GM12878 (cell line): ENCODE measurements at regions not wholly inside any gene's neighbourhood (a gene's known extent, or its start where the extent isn't known, plus 50 kb on each side); places are given as distances from the start of the nearest gene placed in this dataset.
"Not testable (repeated sequence)": the region's sequence is repeated elsewhere in the genome, so short reads cannot be mapped to it uniquely, and the experiment has no call there.

ENCODE experiments used
- ATAC-seq: fragments of 200-7000 bp; cut with Tn5 transposase; 3 replicates; pipeline ENCODE4 v1.9.1; 2020; ENCODE audit warnings: mild to moderate bottlenecking, moderate library complexity
- BruUV-seq: library from RNA; stranded (reverse); fragments of 400-500 nt; replicated peaks from 2 replicates; lab custom pipeline; 2021; lab: Mats Ljungman, UMichigan
- CTCF ChIA-PET: fragments of 300-600 bp; sonication (Branson Sonifier 250); formaldehyde crosslinking; extraction: SDS; loops from one replicate; lab custom pipeline; 2021; ENCODE audit warnings: inconsistent platforms; lab: Yijun Ruan, JAX
- POLR2A ChIA-PET: fragments of 350-600 bp; formaldehyde crosslinking; extraction: SDS; loops from one replicate; lab custom pipeline; 2021; ENCODE audit warnings: inconsistent platforms; lab: Charles Lee
- RAD21 ChIA-PET: fragments of 300-600 bp; sonication (Branson Sonifier 250); formaldehyde crosslinking; loops from one replicate; lab custom pipeline; 2023; ENCODE audit warnings: antibody characterized with exemption; ENCODE audit not compliant: unreplicated experiment; lab: Charles Lee
- SMC1A ChIA-PET: fragments of 300-600 bp; sonication (Branson Sonifier 250); formaldehyde crosslinking; loops from one replicate; lab custom pipeline; 2023; ENCODE audit not compliant: unreplicated experiment, uncharacterized antibody; lab: Charles Lee
- DNase-seq: peaks from one replicate; pipeline ENCODE4 v3.0.0-alpha.2; 2011; ENCODE audit warnings: low read depth, low spot score
- FAIRE-seq: peaks from 3 replicates; lab custom pipeline; 2011; peaks lifted over from hg19 to GRCh38; lab: Jason Lieb, UNC
- H2AFZ ChIP-seq: 2 replicates; pipeline ENCODE4 v1.6.0; 2011; ENCODE audit warnings: low read depth, low read length, control low read depth; ENCODE audit not compliant: control insufficient read depth
- H3K27ac ChIP-seq: 2 replicates; pipeline ENCODE4 v1.5.1; 2011; ENCODE audit warnings: control low read depth; ENCODE audit not compliant: control insufficient read depth, insufficient read depth
- H3K27me3 ChIP-seq, 2 experiments: replicated peaks in 1 of 2; 2 replicates each; pipeline versions ENCODE4 v1.6.0 to v1.6.1; 2011; ENCODE audit warnings: low read length in 1 of 2; ENCODE audit not compliant: control insufficient read depth in 2 of 2, insufficient read depth in 2 of 2
- H3K36me3 ChIP-seq, 2 experiments: 2 replicates each; pipeline ENCODE4 v1.5.1; 2011; ENCODE audit warnings: low read length in 1 of 2; ENCODE audit not compliant: control insufficient read depth in 2 of 2, insufficient read depth in 2 of 2
- H3K4me1 ChIP-seq: 2 replicates; pipeline ENCODE4 v1.6.1; 2011; ENCODE audit warnings: mild to moderate bottlenecking, low read length, moderate library complexity, mixed read lengths; ENCODE audit not compliant: control insufficient read depth, insufficient read depth
- H3K4me2 ChIP-seq: 2 replicates; pipeline ENCODE4 v1.6.0; 2011; ENCODE audit warnings: control low read depth; ENCODE audit not compliant: control insufficient read depth, insufficient read depth
- H3K4me3 ChIP-seq: fragments of 200-600 bp; sonication (generic); 2 replicates; pipeline ENCODE4 v1.5.1; 2016
- H3K79me2 ChIP-seq: 2 replicates; pipeline ENCODE4 v1.6.0; 2011; ENCODE audit warnings: low read length; ENCODE audit not compliant: control insufficient read depth, insufficient read depth
- H3K9ac ChIP-seq: 2 replicates; pipeline ENCODE4 v1.8.0; 2011; ENCODE audit warnings: low read length, control low read depth, mixed read lengths; ENCODE audit not compliant: control insufficient read depth, insufficient read depth
- H3K9me3 ChIP-seq: replicated peaks from 3 replicates; pipeline ENCODE4 v1.5.1; 2011; ENCODE audit warnings: mild to moderate bottlenecking, low read length; ENCODE audit not compliant: control insufficient read depth, insufficient read depth
- H4K20me1 ChIP-seq: 2 replicates; pipeline ENCODE4 v1.6.0; 2011; ENCODE audit not compliant: control insufficient read depth, insufficient read depth
- CBX3 ChIP-seq: fragments of 200-600 bp; sonication (generic); IDR thresholded peaks from 2 replicates; pipeline ENCODE4 v1.6.1; 2016; ENCODE audit warnings: low read depth, borderline replicate concordance
- FOS ChIP-seq: IDR thresholded peaks from 3 replicates; pipeline ENCODE4 v1.6.1; 2011; ENCODE audit warnings: borderline replicate concordance; ENCODE audit not compliant: insufficient read length; ENCODE audit errors: extremely low read depth
- MTA2 ChIP-seq: fragments of 450-650 bp; IDR thresholded peaks from 2 replicates; pipeline ENCODE4 v1.6.1; 2016; ENCODE audit warnings: low read depth, mild to moderate bottlenecking, moderate library complexity
- PAX8 ChIP-seq: fragments of 450-650 bp; IDR thresholded peaks from 2 replicates; pipeline ENCODE4 v1.6.1; 2017; ENCODE audit warnings: mild to moderate bottlenecking, moderate library complexity
- WGBS: methylation state at CpG from one replicate; pipeline ENCODE4 v1.1.6; 2016; ENCODE audit warnings: low lambda C conversion rate; ENCODE audit not compliant: insufficient replicate concordance, insufficient coverage; ENCODE audit errors: missing lambda C conversion rate; 5-methylcytosine and 5-hydroxymethylcytosine counted together
- in situ Hi-C: fragments of 300-500 bp; cut with MboI; formaldehyde crosslinking; loops from 9 replicates; pipeline ENCODE4 v1.14.3; 2018; ENCODE audit warnings: mixed read lengths
- intact Hi-C: fragments of 100-400 bp; cut with micrococcal nuclease; formaldehyde crosslinking; loops from one replicate; pipeline ENCODE4 v1.14.2; 2022; ENCODE audit not compliant: unreplicated experiment

DNA sequence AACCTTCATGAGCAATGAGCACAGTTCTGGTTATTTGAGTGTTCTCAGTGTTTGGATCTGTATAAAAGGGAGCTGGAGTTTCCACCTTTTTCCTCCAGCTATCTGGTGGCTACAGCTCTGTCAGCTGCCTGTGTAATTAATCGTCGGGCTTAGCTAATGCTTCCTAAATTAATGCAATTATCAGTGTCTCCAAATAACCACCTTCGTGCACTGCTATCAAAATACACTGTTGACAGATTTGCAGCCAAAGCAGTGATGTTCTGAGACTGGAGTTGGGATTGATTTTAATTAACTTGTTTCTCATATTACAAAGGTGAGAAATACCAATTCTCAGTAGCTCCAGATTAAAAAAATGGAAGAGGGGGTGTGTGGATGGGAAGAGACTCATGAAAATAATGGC, 325.8 kb downstream of the CBLN1 start:
- H3K36me3 ChIP-seq: no peaks in the 10 kb centered on the region
- no peaks in the 10 kb centered on the region for H3K27me3 ChIP-seq
- BruUV-seq: no TSS peak
- ChIA-PET SMC1A (interaction anchor here (1.4 kb wide), 1 partner anchor 10 kb away, joined by 5 read pairs; no protein-coding TSS in a partner anchor), POLR2A (no interaction called here), RAD21 (interaction anchor here (2.2 kb wide), 1 partner anchor 47 kb away, joined by 5 read pairs; no protein-coding TSS in a partner anchor), CTCF (interaction anchor here (1.1 kb wide), 1 partner anchor 16 kb away, joined by 3 read pairs; no protein-coding TSS in a partner anchor)
- FAIRE-seq: no peak
- no peak for DNase-seq
- H3K4me2 ChIP-seq: no peak overlapping the region
- no peak for TF ChIP-seq FOS
- no peak for TF ChIP-seq CBX3
- no peak for TF ChIP-seq MTA2
- TF ChIP-seq PAX8: no peak
- no peaks in the 10 kb centered on the region for H3K79me2 ChIP-seq
- intact Hi-C loops (no loop called here), in situ Hi-C loops (no loop called here)
- 25% methylated on average over 3 of the region's 3 CpGs for WGBS
- H2AFZ ChIP-seq: no peak overlapping the region
- no peak overlapping the region for H3K27ac ChIP-seq
- H4K20me1 ChIP-seq: no peaks in the 10 kb centered on the region
- no peak overlapping the region for H3K4me3 ChIP-seq
- H3K4me1 ChIP-seq: no peaks in the 10 kb centered on the region
- H3K9ac ChIP-seq: no peak overlapping the region
- ATAC-seq: no peak
- no peaks in the 10 kb centered on the region for H3K9me3 ChIP-seq

DNA sequence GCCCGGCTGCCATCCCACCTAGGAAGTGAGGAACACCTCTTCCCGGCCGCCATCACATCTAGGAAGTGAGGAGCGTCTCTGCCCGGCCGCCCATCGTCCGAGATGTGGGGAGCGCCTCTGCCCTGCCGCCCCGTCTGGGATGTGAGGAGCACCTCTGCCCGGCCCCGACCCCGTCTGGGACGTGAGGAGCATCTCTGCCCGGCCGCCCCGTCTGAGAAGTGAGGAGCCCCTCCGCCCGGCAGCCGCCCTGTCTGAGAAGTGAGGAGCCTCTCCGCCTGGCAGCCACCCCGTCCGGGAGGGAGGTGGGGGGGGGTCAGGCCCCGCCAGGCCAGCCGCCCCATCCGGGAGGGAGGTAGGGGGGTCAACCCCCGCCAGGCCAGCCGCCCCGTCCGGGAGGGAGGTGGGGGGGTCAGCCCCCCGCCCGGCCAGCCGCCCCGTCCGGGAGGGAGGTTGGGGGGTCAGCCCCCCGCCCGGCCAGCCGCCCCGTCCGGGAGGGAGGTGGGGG, 330.0 kb downstream of the CBLN1 start:
- H3K9me3 ChIP-seq, H3K27me3 ChIP-seq, CTCF ChIA-PET, FAIRE-seq, intact Hi-C loops, BruUV-seq, H3K4me3 ChIP-seq, SMC1A ChIA-PET, RAD21 ChIA-PET, H3K27ac ChIP-seq, H3K79me2 ChIP-seq, ATAC-seq, H3K4me1 ChIP-seq, H2AFZ ChIP-seq, POLR2A ChIA-PET, DNase-seq, in situ Hi-C loops, H4K20me1 ChIP-seq, H3K36me3 ChIP-seq, H3K9ac ChIP-seq, H3K4me2 ChIP-seq: not testable (repeated sequence)
- WGBS: 83% methylated on average over 9 of the region's 41 CpGs
